ENCODE measurements at regions not wholly inside any gene's neighbourhood (a gene's known extent, or its start where the extent isn't known, plus 50 kb on each side); places are given as distances from the start of the nearest gene placed in this dataset.

DNA sequence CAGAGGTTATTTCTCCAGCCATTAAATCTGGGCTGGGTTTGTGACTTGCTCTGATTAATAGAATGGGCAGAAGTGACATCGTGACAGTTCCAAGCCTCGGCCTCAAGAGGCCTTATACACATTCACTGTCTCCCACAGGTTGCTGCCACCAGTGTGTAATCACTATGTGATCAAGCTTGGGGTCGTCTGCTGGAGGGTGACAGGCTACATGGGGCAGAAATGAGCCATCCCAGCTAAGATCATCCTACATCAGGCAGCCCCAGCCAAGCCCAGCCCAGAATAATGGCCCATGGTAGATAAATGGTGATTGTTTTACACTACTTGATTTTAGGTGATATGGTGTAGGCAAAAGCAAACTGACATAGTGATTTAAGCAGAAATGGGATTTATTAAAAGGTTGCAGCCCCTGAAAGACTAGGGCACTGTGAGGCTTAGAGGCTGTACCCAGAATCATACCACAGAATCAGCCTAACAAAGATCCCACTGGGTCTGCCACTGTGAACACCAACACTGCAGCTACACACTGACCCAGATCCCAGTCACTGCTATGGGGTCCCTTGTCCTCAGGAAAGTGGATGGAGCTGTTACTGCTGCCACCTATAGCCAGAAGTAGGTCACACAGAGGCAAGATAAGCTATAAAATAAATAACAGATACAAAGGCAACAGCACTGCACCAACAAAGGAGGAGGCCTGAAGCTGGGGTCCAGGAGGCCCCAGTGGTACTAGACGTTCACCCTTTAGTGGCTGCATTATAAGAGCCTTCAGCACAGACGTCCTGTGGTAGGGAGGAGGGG lies 159.6 kb upstream of the RBPJ start:
- ATAC-seq (peak; percentile 90), DNase-seq (ENCODE audit: low spot score in 2 of 2) (no peak)
- Mint-ChIP-seq H3K27ac (peak overlapping the region; percentile 14), H3K4me3 (no peak overlapping the region), H3K36me3 (no peaks in the 10 kb centered on the region), H3K9me3 (no peaks in the 10 kb centered on the region), H3K4me1 (peaks cover 34% of the 10 kb centered on the region)

DNA sequence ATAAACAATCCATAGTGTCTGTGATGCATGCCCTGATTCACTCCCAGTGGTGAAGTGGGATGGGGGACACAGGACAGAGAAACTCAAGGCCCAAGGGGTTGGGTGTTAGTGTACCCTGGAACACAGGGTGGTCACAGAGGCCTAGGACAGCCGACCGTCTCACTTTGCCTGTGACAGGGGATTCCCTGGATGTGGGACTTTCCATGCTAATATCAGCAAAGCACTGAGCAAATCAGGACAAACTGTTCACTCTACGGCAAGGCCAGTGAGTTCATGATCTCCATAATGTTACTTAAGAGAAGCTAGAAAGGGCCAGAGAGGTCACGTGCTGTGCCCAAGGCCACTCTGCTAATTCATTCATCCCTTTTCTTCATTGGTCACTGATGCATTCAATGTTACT lies 158.7 kb upstream of the RBPJ start:
- Mint-ChIP-seq H3K4me3 (no peak overlapping the region), H3K4me1 (peaks cover 34% of the 10 kb centered on the region), H3K9me3 (no peaks in the 10 kb centered on the region), H3K36me3 (no peaks in the 10 kb centered on the region), H3K27ac (peak overlapping the region; percentile 68)
- no peak for ATAC-seq
- no peak for DNase-seq (ENCODE audit: low spot score in 2 of 2)

DNA sequence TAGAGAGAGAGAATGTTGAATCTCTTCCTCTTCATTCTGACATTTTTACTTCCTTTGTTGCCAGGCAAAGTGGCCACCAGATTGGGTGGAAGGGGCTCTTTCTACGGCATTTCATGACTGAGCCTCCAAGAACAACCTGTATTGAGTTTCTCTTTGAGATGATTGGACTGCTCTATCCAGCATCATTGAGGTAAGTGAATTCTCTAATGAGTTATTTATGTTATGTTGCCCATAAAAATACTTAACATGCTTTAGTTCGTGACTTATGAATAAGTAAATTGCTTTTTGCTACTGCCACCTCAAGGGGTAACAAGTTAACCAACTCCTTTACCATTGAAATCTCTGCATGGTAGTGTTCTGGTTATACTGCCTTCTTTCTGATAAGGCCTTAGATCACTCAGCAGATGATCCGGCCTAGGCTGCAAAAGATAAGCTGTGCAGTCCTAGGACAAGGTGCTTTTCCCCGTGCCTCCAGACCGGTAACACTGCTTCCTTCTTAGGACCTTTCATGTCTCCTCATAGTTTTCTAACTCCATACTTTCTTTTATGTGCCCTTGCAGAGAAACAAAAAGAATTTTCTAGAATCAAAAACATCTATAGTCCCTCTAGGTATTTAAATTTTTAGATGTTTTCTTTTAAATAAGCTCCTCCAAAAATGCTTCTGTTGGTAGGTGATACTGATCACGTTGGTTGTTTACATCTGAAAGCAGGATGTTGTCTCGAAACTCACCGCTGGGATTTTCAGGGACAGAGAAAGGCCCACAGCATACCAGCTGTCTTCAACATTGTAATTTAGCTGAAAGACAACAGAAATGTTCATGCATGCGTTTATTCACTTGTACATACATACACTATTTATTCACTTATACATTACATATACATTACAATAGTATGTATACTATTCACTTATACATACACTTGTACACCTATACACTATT lies 157.1 kb upstream of the RBPJ start:
- Mint-ChIP-seq H3K4me1 (peaks cover 26% of the 10 kb centered on the region), H3K9me3 (no peaks in the 10 kb centered on the region), H3K4me3 (no peak overlapping the region), H3K36me3 (no peaks in the 10 kb centered on the region), H3K27ac (peak overlapping the region; percentile 58)
- no peak for ATAC-seq
- no peak for DNase-seq (ENCODE audit: low spot score in 2 of 2)

DNA sequence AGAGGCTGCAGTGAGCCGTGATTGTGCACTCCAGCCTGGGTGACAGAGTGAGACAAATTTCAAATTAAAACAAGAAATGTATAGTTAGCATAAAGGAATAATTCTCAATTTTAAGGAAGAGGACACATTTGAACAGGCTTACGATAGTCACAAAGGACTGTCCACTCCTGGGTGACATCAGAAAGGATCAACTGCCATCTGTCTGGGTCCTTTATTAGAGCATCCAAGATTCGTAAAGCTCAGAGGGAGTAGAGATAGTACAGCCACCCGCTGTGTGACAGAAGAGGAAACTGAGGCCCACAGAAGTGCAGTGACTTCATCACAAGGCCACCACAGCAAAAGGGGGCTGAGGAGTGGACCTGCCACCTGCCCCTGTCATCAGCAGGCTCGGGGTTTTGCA lies 149.3 kb upstream of the RBPJ start:
- no peak overlapping the region for H3K4me3 Mint-ChIP-seq
- no peak overlapping the region for H3K27ac Mint-ChIP-seq
- no peaks in the 10 kb centered on the region for H3K9me3 Mint-ChIP-seq
- ATAC-seq (no peak), DNase-seq (ENCODE audit: low spot score in 2 of 2) (no peak)
- H3K36me3 Mint-ChIP-seq, result no peaks in the 10 kb centered on the region
- peaks cover 24% of the 10 kb centered on the region for H3K4me1 Mint-ChIP-seq

DNA sequence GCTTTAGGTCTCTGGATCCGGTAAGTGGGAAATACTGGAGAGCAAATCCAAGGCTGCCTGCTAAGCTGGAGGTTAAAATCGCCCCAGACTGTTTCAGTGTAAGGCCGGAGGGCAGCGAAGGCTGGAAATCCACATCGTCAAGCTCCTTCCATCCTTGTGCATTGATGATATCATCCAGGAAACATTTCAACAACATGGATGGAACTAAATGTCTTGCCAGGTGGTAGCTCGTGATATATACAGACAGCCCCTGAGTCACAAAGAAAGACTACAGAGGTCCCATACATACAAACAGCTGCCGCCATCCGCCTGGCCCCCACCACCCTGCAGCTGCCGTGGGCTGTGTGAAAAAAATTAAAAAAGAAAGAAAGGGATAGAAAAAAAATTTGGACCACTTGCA lies 148.9 kb upstream of the RBPJ start:
- no peaks in the 10 kb centered on the region for H3K36me3 Mint-ChIP-seq
- DNase-seq (ENCODE audit: low spot score in 2 of 2), result no peak
- no peak overlapping the region for H3K4me3 Mint-ChIP-seq

DNA sequence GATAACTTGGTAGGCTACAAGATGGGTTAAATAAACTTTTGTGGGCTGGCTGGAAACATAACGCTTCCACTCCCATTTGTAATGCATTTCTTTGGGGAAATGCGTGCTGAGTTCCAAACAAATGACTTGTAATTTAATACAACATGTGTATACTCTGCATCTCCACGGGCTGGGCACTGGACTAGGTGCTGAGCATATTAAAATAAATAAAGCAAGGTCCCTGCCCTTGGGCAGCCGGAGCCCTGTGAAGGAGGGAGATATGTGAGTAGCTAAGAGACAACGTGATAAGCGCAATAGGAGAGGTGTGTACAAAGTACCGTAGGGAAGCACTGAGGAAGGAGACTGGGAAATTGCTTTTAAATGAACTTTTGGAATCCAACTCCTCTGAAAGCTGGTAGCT lies 147.2 kb upstream of the RBPJ start:
- DNase-seq (ENCODE audit: low spot score in 2 of 2) (no peak), ATAC-seq (no peak)
- peaks cover 37% of the 10 kb centered on the region for H3K4me1 Mint-ChIP-seq
- peak overlapping the region; percentile 66 for H3K27ac Mint-ChIP-seq
- H3K36me3 Mint-ChIP-seq, result no peaks in the 10 kb centered on the region
- peak overlapping the region; percentile 48 for H3K4me3 Mint-ChIP-seq
- H3K9me3 Mint-ChIP-seq, result no peaks in the 10 kb centered on the region

More for the DNA sequence above, 148.9 kb upstream of the RBPJ start:
- Mint-ChIP-seq H3K4me1 (peaks cover 29% of the 10 kb centered on the region), H3K27ac (no peak overlapping the region), H3K9me3 (no peaks in the 10 kb centered on the region)
- no peak for ATAC-seq

DNA sequence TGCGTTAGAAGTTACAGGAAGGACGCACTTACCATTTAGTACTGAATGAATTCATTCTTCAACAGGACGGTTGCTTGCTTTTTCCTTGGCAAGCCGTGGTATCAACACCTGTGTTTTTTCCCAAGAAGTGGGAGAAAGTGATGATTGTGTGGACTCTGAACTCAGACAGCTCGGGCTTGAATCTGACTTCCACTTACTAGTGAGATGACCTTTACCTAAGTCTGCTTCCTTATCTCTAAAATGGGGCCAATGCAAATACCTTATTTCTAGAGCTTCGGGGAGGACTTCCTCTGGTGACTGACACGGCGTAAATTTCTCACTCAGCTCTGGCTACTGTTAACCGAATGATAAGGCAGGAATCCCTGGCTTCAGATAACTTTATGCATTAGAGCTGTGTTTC lies 146.8 kb upstream of the RBPJ start:
- H3K4me3 Mint-ChIP-seq, result peak overlapping the region; percentile 48
- H3K9me3 Mint-ChIP-seq, result no peaks in the 10 kb centered on the region
- ATAC-seq (no peak), DNase-seq (ENCODE audit: low spot score in 2 of 2) (no peak)
- H3K4me1 Mint-ChIP-seq, result peaks cover 41% of the 10 kb centered on the region
- no peaks in the 10 kb centered on the region for H3K36me3 Mint-ChIP-seq
- H3K27ac Mint-ChIP-seq, result no peak overlapping the region

DNA sequence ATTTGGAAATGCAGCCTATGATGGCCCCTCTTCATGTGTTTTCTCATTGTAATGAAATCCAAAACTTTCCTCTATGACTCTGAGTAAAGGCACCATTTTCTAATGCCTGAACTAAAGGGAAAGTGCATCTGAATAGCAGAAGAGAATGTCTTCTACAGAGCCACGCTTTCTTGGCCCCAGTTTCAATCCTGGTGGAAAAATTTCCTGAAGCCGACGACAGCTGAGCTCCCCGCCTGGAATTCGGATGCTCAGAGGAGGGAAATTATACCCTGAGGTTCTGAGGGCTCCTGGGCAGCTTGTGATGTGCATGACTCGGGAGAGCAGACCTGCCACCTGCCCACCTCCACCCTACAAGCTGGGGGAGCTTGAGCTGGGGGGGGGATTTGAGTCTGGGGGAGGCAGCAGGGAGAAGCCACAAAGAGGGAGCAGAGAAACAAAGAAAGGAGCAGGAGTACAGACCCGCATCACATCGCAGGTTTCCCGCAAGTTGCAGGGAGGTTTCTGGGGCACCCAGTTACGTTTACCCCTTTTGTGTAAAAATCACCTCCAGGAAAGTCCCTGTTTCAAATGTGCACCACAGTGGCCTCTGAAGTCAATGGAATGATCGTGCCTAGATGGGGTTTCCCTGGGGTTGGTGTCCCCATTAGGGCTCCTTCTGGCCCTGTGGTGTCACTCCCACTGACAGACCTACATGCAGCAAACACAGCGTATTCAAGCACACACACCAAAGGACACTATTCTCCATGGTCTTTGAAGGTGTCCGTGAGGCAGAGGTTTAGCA lies 145.6 kb upstream of the RBPJ start:
- peak overlapping the region; percentile 79 for H3K27ac Mint-ChIP-seq
- peak overlapping the region; percentile 48 for H3K4me3 Mint-ChIP-seq
- DNase-seq (ENCODE audit: low spot score in 2 of 2), result peak in 1 of 2 donors; percentile 57
- ATAC-seq, result peak; percentile 76
- H3K4me1 Mint-ChIP-seq, result peaks cover 51% of the 10 kb centered on the region
- H3K9me3 Mint-ChIP-seq, result no peaks in the 10 kb centered on the region
- no peaks in the 10 kb centered on the region for H3K36me3 Mint-ChIP-seq

DNA sequence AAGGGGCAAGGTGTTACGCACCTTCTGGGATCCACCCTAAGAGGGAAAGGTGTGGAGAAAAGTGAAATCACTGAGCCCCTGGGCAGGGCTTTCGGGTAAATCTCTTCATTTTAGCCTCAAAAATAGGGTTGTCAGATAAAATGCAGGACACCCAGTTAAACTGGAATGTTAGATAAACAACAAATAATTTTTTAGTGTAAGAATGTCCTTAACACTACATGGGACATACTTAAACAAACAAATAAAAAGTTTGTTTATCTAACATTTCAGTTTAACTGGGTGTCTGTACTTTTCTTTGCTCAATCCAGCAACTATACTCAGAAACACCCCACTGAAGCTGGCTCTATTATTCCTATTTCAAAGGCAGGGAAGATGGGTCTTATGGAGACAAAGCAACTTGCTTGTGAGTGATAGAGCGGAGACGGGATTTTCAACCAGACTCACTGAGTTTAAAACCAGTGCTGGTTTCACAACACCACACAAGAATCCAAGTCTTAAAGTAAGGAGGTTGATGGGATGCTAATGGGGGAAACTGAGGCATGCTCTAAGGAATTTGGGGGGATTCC lies 144.8 kb upstream of the RBPJ start:
- H3K36me3 Mint-ChIP-seq, result no peaks in the 10 kb centered on the region
- H3K4me3 Mint-ChIP-seq, result no peak overlapping the region
- DNase-seq (ENCODE audit: low spot score in 2 of 2) (no peak), ATAC-seq (no peak)
- H3K4me1 Mint-ChIP-seq, result peaks cover 53% of the 10 kb centered on the region
- peak overlapping the region; percentile 79 for H3K27ac Mint-ChIP-seq
- no peaks in the 10 kb centered on the region for H3K9me3 Mint-ChIP-seq

DNA sequence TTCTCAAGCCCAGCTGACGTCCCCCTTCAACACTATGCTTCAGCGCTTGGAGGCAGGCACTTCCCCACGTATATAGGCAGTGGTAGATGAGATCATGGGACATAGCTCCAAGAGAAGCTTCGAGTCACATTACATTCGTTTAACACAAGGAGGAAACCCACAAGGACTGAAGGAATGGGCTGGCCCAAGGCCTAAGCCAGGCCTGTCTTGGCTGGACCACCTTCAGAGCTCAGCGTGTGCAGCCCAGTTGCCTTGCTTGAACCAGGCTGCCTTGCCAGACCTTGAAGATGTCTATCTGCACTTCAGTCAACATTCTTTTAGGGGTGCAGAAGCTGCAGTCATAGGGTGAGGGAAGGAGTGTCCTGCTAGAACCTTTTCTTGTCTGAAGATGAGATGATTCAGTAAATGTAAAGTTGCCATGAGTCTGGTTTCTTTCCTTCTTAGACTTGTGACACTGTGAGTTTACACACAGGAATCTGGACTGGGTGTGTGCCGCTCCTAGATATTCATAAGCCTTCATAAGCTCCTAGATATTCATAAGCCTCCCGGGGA lies 144.1 kb upstream of the RBPJ start:
- no peak overlapping the region for H3K4me3 Mint-ChIP-seq
- no peaks in the 10 kb centered on the region for H3K9me3 Mint-ChIP-seq
- H3K27ac Mint-ChIP-seq, result peak overlapping the region; percentile 61
- H3K4me1 Mint-ChIP-seq, result peaks cover 59% of the 10 kb centered on the region
- ATAC-seq (no peak), DNase-seq (ENCODE audit: low spot score in 2 of 2) (no peak)
- H3K36me3 Mint-ChIP-seq, result no peaks in the 10 kb centered on the region

DNA sequence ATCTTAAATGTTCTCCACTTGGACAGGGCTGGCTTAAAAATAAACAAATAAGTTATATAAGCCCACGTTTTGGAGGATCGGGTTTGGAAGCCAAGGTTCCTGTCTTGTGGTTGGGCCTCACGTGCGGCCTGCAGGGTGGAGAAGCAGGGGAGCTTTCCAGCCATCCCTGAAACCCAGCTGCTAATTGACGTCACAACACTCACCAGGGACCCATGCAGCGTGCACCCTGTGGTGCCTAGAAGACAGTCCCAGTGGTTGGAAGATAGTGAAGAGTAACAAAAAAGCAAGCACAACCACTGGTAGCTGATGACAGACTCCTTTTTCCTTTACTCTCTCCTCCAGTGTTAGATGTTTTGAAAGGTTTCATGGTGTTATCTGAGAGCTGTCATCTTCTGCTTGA lies 142.0 kb upstream of the RBPJ start:
- H3K4me3 Mint-ChIP-seq, result no peak overlapping the region

DNA sequence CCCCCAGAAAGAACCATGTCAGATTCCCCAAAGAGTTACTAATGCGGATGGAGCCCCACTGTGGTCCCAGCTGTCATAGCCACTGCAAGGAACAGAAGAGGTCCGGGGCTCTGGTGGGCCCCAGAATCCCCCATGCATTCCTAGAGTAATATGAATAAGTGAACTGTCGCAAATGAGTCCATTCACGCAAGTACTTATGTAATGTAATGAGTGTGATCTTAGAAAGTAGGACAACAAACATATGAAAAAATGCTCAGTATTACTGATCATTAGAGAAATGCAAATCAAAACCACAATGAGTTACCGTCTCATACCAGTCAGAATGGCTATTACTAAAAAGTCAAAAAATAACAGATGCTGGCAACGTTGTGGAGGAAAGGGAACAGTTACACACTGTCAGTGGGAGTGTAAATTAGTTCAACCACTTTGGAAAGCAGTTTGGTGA lies 141.5 kb upstream of the RBPJ start:
- ATAC-seq (peak; percentile 87), DNase-seq (ENCODE audit: low spot score in 2 of 2) (peak in 1 of 2 donors; percentile 60)
- H3K27ac Mint-ChIP-seq, result peak overlapping the region; percentile 80
- H3K4me3 Mint-ChIP-seq, result no peak overlapping the region
- no peaks in the 10 kb centered on the region for H3K36me3 Mint-ChIP-seq
- H3K9me3 Mint-ChIP-seq, result no peaks in the 10 kb centered on the region
- peaks cover 53% of the 10 kb centered on the region for H3K4me1 Mint-ChIP-seq

More for the DNA sequence above, 142.0 kb upstream of the RBPJ start:
- Mint-ChIP-seq H3K27ac (peak overlapping the region; percentile 80), H3K36me3 (no peaks in the 10 kb centered on the region), H3K9me3 (no peaks in the 10 kb centered on the region), H3K4me1 (peaks cover 54% of the 10 kb centered on the region)
- ATAC-seq (peak; percentile 42), DNase-seq (ENCODE audit: low spot score in 2 of 2) (no peak)

DNA sequence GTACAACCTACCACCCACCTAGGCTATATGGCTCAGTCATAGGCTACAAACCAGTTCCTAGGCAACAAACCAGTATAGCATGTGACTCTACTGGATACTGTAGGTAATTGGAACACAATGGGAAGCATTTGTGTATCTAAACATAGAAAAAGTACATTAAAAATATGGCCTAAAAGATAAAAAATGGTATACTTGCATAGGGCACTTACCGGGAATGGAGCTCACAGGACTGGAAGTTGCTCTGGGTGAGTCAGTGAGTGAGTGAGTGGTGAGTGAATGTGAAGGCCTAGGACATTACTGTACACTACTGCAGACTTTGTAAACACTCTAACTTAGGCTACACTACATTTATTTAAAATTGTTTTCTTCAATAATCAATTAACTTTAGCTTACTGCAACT lies 139.2 kb upstream of the RBPJ start:
- ATAC-seq (peak; percentile 45), DNase-seq (ENCODE audit: low spot score in 2 of 2) (no peak)
- Mint-ChIP-seq H3K4me1 (peaks cover 34% of the 10 kb centered on the region), H3K36me3 (no peaks in the 10 kb centered on the region), H3K9me3 (no peaks in the 10 kb centered on the region), H3K4me3 (no peak overlapping the region), H3K27ac (no peak overlapping the region)

DNA sequence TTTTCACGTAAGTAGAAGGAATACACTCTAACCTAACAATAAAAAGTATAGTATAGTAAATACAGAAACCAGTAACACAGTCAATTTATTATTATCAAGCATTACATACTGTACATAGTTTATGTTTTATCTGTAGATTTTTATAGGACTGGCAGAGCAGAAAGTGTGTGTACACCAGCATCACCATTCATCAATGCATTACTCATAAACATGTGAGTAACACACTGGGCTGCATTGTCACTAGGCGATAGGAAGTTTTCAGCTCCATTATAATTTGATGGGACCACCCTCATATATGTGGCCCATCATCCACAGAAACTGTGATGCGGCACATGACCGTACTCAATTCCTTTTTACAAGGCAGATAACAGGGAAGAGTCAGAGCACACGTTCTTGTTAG lies 137.8 kb upstream of the RBPJ start:
- H3K9me3 Mint-ChIP-seq, result no peaks in the 10 kb centered on the region
- H3K36me3 Mint-ChIP-seq, result no peaks in the 10 kb centered on the region
- ATAC-seq, result no peak
- no peak overlapping the region for H3K4me3 Mint-ChIP-seq
- DNase-seq (ENCODE audit: low spot score in 2 of 2), result no peak
- peaks cover 22% of the 10 kb centered on the region for H3K4me1 Mint-ChIP-seq
- H3K27ac Mint-ChIP-seq, result peak overlapping the region; percentile 14

Data from stimulated activated effector memory CD8-positive, alpha-beta T cell treated with anti-CD3 and anti-CD28 coated beads, Interleukin-12 subunit alpha, Interleukin-12 subunit beta, amount 100 ng/mL, for 72 hours (primary cell).